ENCODE measurements at regions not wholly inside any gene's neighbourhood (a gene's known extent, or its start where the extent isn't known, plus 50 kb on each side); places are given as distances from the start of the nearest gene placed in this dataset.

DNA sequence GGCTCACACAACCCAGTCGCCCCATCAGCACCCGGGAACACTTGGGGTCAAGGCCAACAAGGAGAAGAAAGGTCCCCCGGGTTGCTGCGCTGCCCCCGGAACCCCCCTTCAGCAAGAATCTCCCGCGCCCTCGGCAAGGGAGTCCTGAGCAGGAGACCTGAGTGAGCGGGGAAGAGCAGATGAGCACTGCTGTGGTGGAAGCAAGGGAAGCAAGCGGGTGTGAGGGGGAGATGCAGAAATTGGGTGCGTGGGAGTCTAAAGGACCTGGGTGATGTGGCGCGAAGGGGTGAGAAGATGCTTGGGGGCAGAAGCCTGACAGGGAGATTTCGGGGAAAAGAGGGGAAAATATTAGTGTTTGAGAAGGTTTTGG is 105.5 kb upstream of the PRB2 start:
- ATAC-seq, result peak in 1 of 8 donors; percentile 37
- no peak for DNase-seq
- intact Hi-C loops (cut with DNase I), result no loop called here
- no peak overlapping the region for H3K27ac ChIP-seq
- peaks cover 0 to 10% (median 0%) of the 10 kb centered on the region in 9 donors for H3K4me1 ChIP-seq
- WGBS, 2 donors, result 16 to 20% methylated on average over 14 of the region's 14 CpGs
- TF ChIP-seq, protein P1, sequence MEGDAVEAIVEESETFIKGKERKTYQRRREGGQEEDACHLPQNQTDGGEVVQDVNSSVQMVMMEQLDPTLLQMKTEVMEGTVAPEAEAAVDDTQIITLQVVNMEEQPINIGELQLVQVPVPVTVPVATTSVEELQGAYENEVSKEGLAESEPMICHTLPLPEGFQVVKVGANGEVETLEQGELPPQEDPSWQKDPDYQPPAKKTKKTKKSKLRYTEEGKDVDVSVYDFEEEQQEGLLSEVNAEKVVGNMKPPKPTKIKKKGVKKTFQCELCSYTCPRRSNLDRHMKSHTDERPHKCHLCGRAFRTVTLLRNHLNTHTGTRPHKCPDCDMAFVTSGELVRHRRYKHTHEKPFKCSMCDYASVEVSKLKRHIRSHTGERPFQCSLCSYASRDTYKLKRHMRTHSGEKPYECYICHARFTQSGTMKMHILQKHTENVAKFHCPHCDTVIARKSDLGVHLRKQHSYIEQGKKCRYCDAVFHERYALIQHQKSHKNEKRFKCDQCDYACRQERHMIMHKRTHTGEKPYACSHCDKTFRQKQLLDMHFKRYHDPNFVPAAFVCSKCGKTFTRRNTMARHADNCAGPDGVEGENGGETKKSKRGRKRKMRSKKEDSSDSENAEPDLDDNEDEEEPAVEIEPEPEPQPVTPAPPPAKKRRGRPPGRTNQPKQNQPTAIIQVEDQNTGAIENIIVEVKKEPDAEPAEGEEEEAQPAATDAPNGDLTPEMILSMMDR (IDR thresholded peaks at IDR 0.05), result no peak
- H3K27me3 ChIP-seq, result peaks cover 0 to 37% (median 0%) of the 10 kb centered on the region in 7 donors
- no peaks in the 10 kb centered on the region for H3K36me3 ChIP-seq
- no peak overlapping the region for H3K4me3 ChIP-seq
- H3K9me3 ChIP-seq, result no peaks in the 10 kb centered on the region

DNA sequence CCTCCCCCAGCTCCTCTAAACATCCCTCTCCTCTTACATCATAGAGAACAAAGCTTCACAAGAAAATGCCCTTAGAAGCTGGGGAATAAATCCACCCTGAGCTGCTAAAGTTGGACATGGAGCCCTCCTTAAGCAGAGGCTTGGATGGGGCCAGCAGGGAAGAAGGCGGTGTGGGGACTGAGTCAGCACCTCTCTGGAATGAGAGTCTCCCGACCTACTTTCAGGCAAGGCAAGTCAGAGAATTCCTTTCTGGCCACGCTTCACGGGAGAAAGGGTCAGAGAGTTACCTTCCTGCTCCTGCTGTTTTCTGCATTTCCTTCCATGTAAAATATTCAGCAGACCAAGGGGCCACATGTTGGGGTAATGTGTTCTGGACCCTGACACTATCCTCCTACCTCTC is 113.3 kb upstream of the PRB2 start:
- Histone ChIP-seq H3K4me3 (no peak overlapping the region), H3K9me3 (no peaks in the 10 kb centered on the region), H3K27ac (no peak overlapping the region), H3K36me3 (no peaks in the 10 kb centered on the region), H3K27me3 (peaks cover 0 to 6% (median 0%) of the 10 kb centered on the region in 7 donors), H3K4me1 (no peaks in the 10 kb centered on the region)
- ATAC-seq (no peak), DNase-seq (no peak)
- TF ChIP-seq, protein P1 (IDR thresholded peaks at IDR 0.05), result no peak
- intact Hi-C loops (cut with DNase I), result no loop called here
- WGBS, 2 donors, result 43 to 47% methylated on average over 4 of the region's 4 CpGs

DNA sequence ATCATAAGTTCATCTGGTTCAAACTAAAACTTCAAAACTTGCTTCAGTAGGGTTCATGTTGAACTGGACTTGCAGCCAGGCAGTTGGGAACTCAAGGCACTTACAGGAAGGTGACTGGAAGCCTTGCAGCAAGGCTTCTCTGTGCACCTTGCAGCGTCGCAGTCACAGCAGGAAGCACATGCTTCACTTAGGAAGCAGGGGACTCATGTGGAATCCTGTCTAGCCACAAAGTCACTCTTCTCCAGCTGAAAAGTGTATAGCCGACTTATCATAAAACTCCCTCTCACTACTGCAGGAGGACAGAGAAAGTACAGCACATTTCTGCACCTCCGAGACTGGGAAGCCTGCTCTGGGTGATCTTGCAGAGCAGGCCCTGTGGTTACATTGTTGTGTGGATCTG is 114.0 kb upstream of the PRB2 start:
- Histone ChIP-seq H3K4me3 (no peak overlapping the region), H3K27ac (no peak overlapping the region), H3K36me3 (no peaks in the 10 kb centered on the region), H3K4me1 (no peaks in the 10 kb centered on the region), H3K9me3 (no peaks in the 10 kb centered on the region), H3K27me3 (peaks cover 0 to 6% (median 0%) of the 10 kb centered on the region in 7 donors)
- no peak for DNase-seq
- ATAC-seq, result no peak
- WGBS, 2 donors, result 48 to 50% methylated on average over 4 of the region's 4 CpGs
- TF ChIP-seq, protein P1 (IDR thresholded peaks at IDR 0.05), result no peak
- intact Hi-C loops (cut with DNase I), result no loop called here

DNA sequence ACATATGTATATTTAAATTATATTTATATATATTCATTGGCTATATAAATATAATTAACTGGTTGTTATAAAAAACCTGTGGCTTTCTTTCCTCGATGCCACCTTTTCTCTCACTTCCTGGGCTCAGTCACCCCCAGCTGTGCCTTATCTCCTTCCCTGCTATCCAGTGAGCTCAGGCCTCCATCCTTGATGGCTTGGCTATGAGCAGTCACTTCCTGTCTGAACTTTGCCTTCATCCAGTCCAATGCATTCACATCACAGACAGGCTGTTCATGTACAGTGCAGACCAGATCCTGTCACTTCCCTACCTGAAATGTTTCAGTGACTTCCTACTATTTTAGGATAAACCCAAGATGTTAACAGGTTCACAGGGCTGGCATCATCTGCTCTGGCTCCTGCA is 115.3 kb upstream of the PRB2 start:
- Histone ChIP-seq H3K36me3 (no peaks in the 10 kb centered on the region), H3K4me3 (no peak overlapping the region), H3K4me1 (no peaks in the 10 kb centered on the region), H3K27ac (no peak overlapping the region), H3K27me3 (peaks cover 0 to 2% (median 0%) of the 10 kb centered on the region in 7 donors), H3K9me3 (no peaks in the 10 kb centered on the region)
- intact Hi-C loops (cut with DNase I), result no loop called here
- no peak for DNase-seq
- TF ChIP-seq, protein P1 (IDR thresholded peaks at IDR 0.05), result no peak
- no peak for ATAC-seq
- 25 to 38% methylated on average over 1 of the region's 1 CpG for WGBS, 2 donors

Measured in heart right ventricle (tissue), 16 donors.